Ishikawa (cell line): ENCODE measurements at regions not wholly inside any gene's neighbourhood (a gene's known extent, or its start where the extent isn't known, plus 50 kb on each side); places are given as distances from the start of the nearest gene placed in this dataset.

Source experiments
- CEBPB ChIP-seq: IDR thresholded peaks from 2 replicates; pipeline ENCODE4 v1.6.1; 2012
- CREB1 ChIP-seq: IDR thresholded peaks from 2 replicates; pipeline ENCODE4 v1.6.1; 2012; ENCODE audit warnings: low read depth
- EGR1 ChIP-seq: IDR thresholded peaks from 2 replicates; pipeline ENCODE4 v1.6.1; 2012
- EP300 ChIP-seq: IDR thresholded peaks from 2 replicates; pipeline ENCODE4 v1.6.1; 2012; ENCODE audit warnings: borderline replicate concordance
- FOXM1 ChIP-seq: IDR thresholded peaks from 2 replicates; pipeline ENCODE4 v1.6.1; 2012; ENCODE audit warnings: low read depth, borderline replicate concordance
- MAX ChIP-seq: IDR thresholded peaks from 2 replicates; pipeline ENCODE4 v1.6.1; 2012
- NFIC ChIP-seq: IDR thresholded peaks from 2 replicates; pipeline ENCODE4 v1.6.1; 2012
- RAD21 ChIP-seq: IDR thresholded peaks from 2 replicates; pipeline ENCODE4 v1.6.1; 2012; ENCODE audit warnings: low read depth
- REST ChIP-seq: IDR thresholded peaks from 2 replicates; pipeline ENCODE4 v1.6.1; 2012; ENCODE audit warnings: low read depth, mild to moderate bottlenecking
- TAF1 ChIP-seq: IDR thresholded peaks from 2 replicates; pipeline ENCODE4 v1.6.1; 2012; ENCODE audit warnings: low read depth, mild to moderate bottlenecking
- TCF12 ChIP-seq: IDR thresholded peaks from 2 replicates; pipeline ENCODE4 v1.6.1; 2012; ENCODE audit warnings: low read depth
- TEAD4 ChIP-seq: IDR thresholded peaks from 2 replicates; pipeline ENCODE4 v1.6.1; 2012
- USF1 ChIP-seq: IDR thresholded peaks from 2 replicates; pipeline ENCODE4 v1.6.1; 2012
- YY1 ChIP-seq: IDR thresholded peaks from 2 replicates; pipeline ENCODE4 v1.6.1; 2012; ENCODE audit warnings: low read depth
- ZBTB7A ChIP-seq: IDR thresholded peaks from 2 replicates; pipeline ENCODE4 v1.6.1; 2012; ENCODE audit warnings: low read depth

- TF ChIP-seq ZBTB7A (no peak), CREB1 (no peak), MAX (no peak), FOXM1 (no peak), CEBPB (no peak), EGR1 (no peak), TAF1 (no peak), EP300 (no peak), YY1 (no peak), TEAD4 (no peak), TCF12 (no peak), USF1 (no peak), NFIC (no peak), REST (no peak), RAD21 (no peak)
Measured at GRCh38 chr4:114310296-114310925, 288.2 kb upstream of the UGT8 start.

- TF ChIP-seq EGR1 (no peak), RAD21 (no peak), USF1 (no peak), ZBTB7A (no peak), REST (no peak), CREB1 (no peak), CEBPB (no peak), EP300 (no peak), TAF1 (no peak), MAX (no peak), TCF12 (no peak), TEAD4 (no peak)
Measured at GRCh38 chr4:114311787-114312186, 286.8 kb upstream of the UGT8 start.

- TF ChIP-seq TCF12 (no peak), EGR1 (no peak), FOXM1 (no peak), CEBPB (no peak), REST (no peak), CREB1 (no peak), RAD21 (no peak), EP300 (no peak), YY1 (no peak), MAX (no peak), TAF1 (no peak), USF1 (no peak), ZBTB7A (no peak), NFIC (no peak), TEAD4 (no peak)
Measured at GRCh38 chr4:114312338-114312737, 286.3 kb upstream of the UGT8 start.
